Neuronal stem cell (in vitro differentiated cells): ENCODE measurements at regions not wholly inside any gene's neighbourhood (a gene's known extent, or its start where the extent isn't known, plus 50 kb on each side); places are given as distances from the start of the nearest gene placed in this dataset.

Source experiments
- DNase-seq: peaks from one replicate; pipeline ENCODE4 v3.0.0-alpha.2; 2013; ENCODE audit warnings: low spot score
- H2AFZ ChIP-seq: one replicate; pipeline ENCODE4 v1.6.1; 2013; ENCODE audit warnings: mild to moderate bottlenecking, low read length, inconsistent platforms
- H2AK5ac ChIP-seq: 2 replicates; pipeline ENCODE4 v1.6.1; 2013; ENCODE audit warnings: low read depth, mild to moderate bottlenecking, inconsistent platforms, low read length, moderate library complexity, mixed read lengths
- H2BK120ac ChIP-seq: 2 replicates; pipeline ENCODE4 v1.6.1; 2013; ENCODE audit warnings: low read depth, mild to moderate bottlenecking, inconsistent platforms, low read length, moderate library complexity, mixed read lengths
- H2BK12ac ChIP-seq: one replicate; pipeline ENCODE4 v1.6.1; 2013; ENCODE audit warnings: low read length, inconsistent platforms
- H2BK15ac ChIP-seq: 2 replicates; pipeline ENCODE4 v1.6.1; 2013; ENCODE audit warnings: mild to moderate bottlenecking, low read length, inconsistent platforms, mixed read lengths
- H2BK5ac ChIP-seq: one replicate; pipeline ENCODE4 v1.6.1; 2013; ENCODE audit warnings: inconsistent platforms, mild to moderate bottlenecking, low read length, moderate library complexity
- H3K14ac ChIP-seq: one replicate; pipeline ENCODE4 v1.6.1; 2013; ENCODE audit warnings: low read length, inconsistent platforms
- H3K18ac ChIP-seq: 2 replicates; pipeline ENCODE4 v1.6.1; 2013; ENCODE audit warnings: low read length, inconsistent platforms
- H3K23ac ChIP-seq: 2 replicates; pipeline ENCODE4 v1.6.1; 2013; ENCODE audit warnings: low read depth, mild to moderate bottlenecking, mixed read lengths, low read length, inconsistent platforms; ENCODE audit not compliant: poor library complexity
- H3K27ac ChIP-seq: replicated peaks from 3 replicates; pipeline ENCODE4 v1.5.1; 2013; ENCODE audit warnings: low read length, inconsistent platforms
- H3K27me3 ChIP-seq, 3 experiments: 2 replicates each; pipeline ENCODE4 v1.6.1; 2013; ENCODE audit warnings: low read length in 3 of 3, mild to moderate bottlenecking in 2 of 3, inconsistent platforms in 1 of 3, low read depth in 1 of 3, mixed read lengths in 1 of 3, moderate library complexity in 1 of 3; ENCODE audit not compliant: control insufficient read depth in 3 of 3, insufficient read depth in 3 of 3
- H3K36me3 ChIP-seq, 2 donors: replicated peaks in 1 of 2; 2 replicates each; pipeline ENCODE4 v1.6.1; 2013; ENCODE audit warnings: low read length in 2 of 2; ENCODE audit not compliant: control insufficient read depth in 2 of 2, insufficient read depth in 2 of 2
- H3K4ac ChIP-seq: 2 replicates; pipeline ENCODE4 v1.6.1; 2013; ENCODE audit warnings: inconsistent platforms, mild to moderate bottlenecking, low read length, moderate library complexity
- H3K4me1 ChIP-seq, 2 donors: 1 replicate in 1 of 2; 2 replicates in 1 of 2; pipeline ENCODE4 v1.6.1; 2013; ENCODE audit warnings: low read length in 2 of 2, low read depth in 1 of 2; ENCODE audit not compliant: control insufficient read depth in 2 of 2, insufficient read depth in 1 of 2
- H3K4me2 ChIP-seq: one replicate; pipeline ENCODE4 v1.6.1; 2013; ENCODE audit warnings: mild to moderate bottlenecking, low read length, inconsistent platforms; ENCODE audit not compliant: insufficient read depth, poor library complexity, severe bottlenecking
- H3K4me3 ChIP-seq, 2 donors: 2 replicates each; pipeline ENCODE4 v1.5.1; 2013; ENCODE audit warnings: low read length in 2 of 2, mild to moderate bottlenecking in 2 of 2, inconsistent platforms in 1 of 2, moderate library complexity in 1 of 2
- H3K79me1 ChIP-seq: one replicate; pipeline ENCODE4 v1.6.1; 2013; ENCODE audit warnings: low read depth, mild to moderate bottlenecking, inconsistent platforms, low read length, moderate library complexity
- H3K9ac ChIP-seq: one replicate; pipeline ENCODE4 v1.6.1; 2013; ENCODE audit warnings: mild to moderate bottlenecking, low read depth, low read length, inconsistent platforms; ENCODE audit not compliant: poor library complexity
- H3K9me3 ChIP-seq, 2 donors: replicated peaks in 1 of 2; 2 replicates each; pipeline versions ENCODE3 to v1.6.1; 2013; ENCODE audit warnings: low read length in 2 of 2, mild to moderate bottlenecking in 2 of 2, inconsistent platforms in 1 of 2, low read depth in 1 of 2, mixed read lengths in 1 of 2, moderate library complexity in 1 of 2; ENCODE audit not compliant: control insufficient read depth in 2 of 2, insufficient read depth in 1 of 2
- H4K8ac ChIP-seq: one replicate; pipeline ENCODE4 v1.6.1; 2013; ENCODE audit warnings: low read depth, mild to moderate bottlenecking, inconsistent platforms, low read length, moderate library complexity
- H4K91ac ChIP-seq: one replicate; pipeline ENCODE4 v1.6.1; 2013; ENCODE audit warnings: low read length, low read depth, mild to moderate bottlenecking, inconsistent platforms; ENCODE audit not compliant: poor library complexity
- WGBS, 2 donors: extraction: QIAGEN DNeasy Blood & Tissue Kit; methylation state at CpG; one replicate each; pipeline ENCODE4 v1.1.7; 2013; ENCODE audit warnings: missing lambda C conversion rate in 2 of 2, mixed read lengths in 1 of 2; ENCODE audit not compliant: insufficient read length in 2 of 2, insufficient replicate concordance in 1 of 2; ENCODE audit errors: extremely low coverage in 2 of 2; 5-methylcytosine and 5-hydroxymethylcytosine counted together

DNA sequence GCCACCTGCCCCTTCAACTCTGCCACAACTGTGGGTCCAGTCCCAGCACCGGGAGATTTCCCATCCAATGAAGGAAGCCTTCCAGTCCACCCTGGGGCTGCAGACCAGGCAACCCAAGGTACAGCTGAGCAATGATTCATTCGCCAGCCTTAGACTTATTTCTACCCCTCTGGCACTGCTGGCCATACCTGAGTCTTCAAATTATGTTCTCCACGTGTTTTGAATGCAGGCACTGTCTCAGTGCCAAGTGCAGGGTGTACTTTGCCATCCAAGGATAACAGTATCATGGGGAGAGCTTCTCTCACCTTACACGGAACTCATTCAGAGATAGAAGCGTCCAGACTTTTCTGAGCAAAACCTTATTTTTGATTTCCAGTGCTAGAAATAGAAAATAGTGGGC is 175.6 kb downstream of the ZFP64 start:
- no peak overlapping the region for H3K23ac ChIP-seq
- H3K4ac ChIP-seq = no peak overlapping the region
- peaks cover 6% of the 10 kb centered on the region in 2 donors for H3K4me1 ChIP-seq
- no peak overlapping the region for H2BK120ac ChIP-seq
- H4K91ac ChIP-seq = no peak overlapping the region
- H3K9me3 ChIP-seq = peaks cover 0 to 5% of the 10 kb centered on the region in 2 donors
- H2BK5ac ChIP-seq = no peak overlapping the region
- H2BK12ac ChIP-seq = no peak overlapping the region
- H2AK5ac ChIP-seq = no peak overlapping the region
- H2AFZ ChIP-seq = no peak overlapping the region
- H3K27me3 ChIP-seq = no peaks in the 10 kb centered on the region
- no peak overlapping the region for H2BK15ac ChIP-seq
- no peak overlapping the region for H3K27ac ChIP-seq
- H3K4me2 ChIP-seq = no peak overlapping the region
- no peak overlapping the region for H3K14ac ChIP-seq
- WGBS, 2 donors = no CpG with 5 or more reads among the region's 5 CpGs
- no peaks in the 10 kb centered on the region for H3K79me1 ChIP-seq
- no peak overlapping the region for H3K9ac ChIP-seq
- DNase-seq = no peak
- no peak overlapping the region for H3K18ac ChIP-seq
- no peaks in the 10 kb centered on the region for H3K36me3 ChIP-seq
- H4K8ac ChIP-seq = no peak overlapping the region
- H3K4me3 ChIP-seq = no peak overlapping the region

DNA sequence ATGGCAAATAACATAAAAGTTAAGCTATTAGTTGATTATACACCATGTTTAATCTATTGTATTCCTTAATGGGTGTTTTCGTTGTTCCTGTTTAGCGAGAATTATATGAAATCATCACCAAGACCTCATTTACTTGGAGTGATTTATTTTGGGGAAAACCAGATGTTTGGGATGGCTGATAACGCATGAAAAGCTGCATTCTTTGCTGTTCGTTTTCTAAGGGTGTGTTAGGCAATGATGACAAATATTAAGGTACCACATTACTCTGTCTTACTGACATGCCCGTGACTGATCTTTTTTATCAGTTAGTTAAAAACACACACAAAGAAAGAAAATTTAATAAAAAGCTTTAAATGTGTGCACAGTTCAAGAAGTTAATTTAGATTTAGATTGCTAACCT is 176.4 kb downstream of the ZFP64 start:
- no CpG with 5 or more reads among the region's 5 CpGs for WGBS, 2 donors
- no peak overlapping the region for H3K9ac ChIP-seq
- H2BK5ac ChIP-seq = no peak overlapping the region

DNA sequence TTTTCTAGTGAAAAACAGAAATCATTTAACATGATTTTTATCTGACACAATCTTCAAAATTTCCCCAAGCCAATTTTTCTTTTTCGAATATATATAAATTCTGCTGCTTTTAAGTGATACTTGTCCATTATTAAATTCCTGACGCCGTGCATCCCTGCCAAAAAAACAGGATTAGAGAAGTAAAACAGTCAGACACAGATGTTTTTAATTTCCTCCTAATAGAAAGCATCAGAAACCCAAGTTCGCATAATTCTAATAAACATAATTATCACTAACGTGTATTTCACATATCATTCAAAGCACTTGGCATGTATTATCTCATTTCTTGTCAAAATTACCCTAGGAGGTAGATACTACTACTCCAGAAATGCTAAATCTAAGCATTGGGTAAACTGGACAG is 179.5 kb downstream of the ZFP64 start:
- Histone ChIP-seq H3K18ac (no peak overlapping the region), H3K79me1 (no peaks in the 10 kb centered on the region), H2BK15ac (no peak overlapping the region), H4K91ac (no peak overlapping the region), H3K14ac (no peak overlapping the region), H2AFZ (no peak overlapping the region), H2BK12ac (no peak overlapping the region), H2BK120ac (no peak overlapping the region), H3K27ac (no peak overlapping the region), H3K4me3 (no peak overlapping the region), H3K9me3 (peaks cover 0 to 5% of the 10 kb centered on the region in 2 donors), H3K4me1 (peaks cover 2 to 9% of the 10 kb centered on the region in 2 donors), H3K36me3 (no peaks in the 10 kb centered on the region), H3K23ac (no peak overlapping the region), H3K9ac (no peak overlapping the region), H3K4ac (no peak overlapping the region), H2AK5ac (no peak overlapping the region), H3K27me3 (no peaks in the 10 kb centered on the region), H4K8ac (no peak overlapping the region), H2BK5ac (no peak overlapping the region), H3K4me2 (no peak overlapping the region)
- DNase-seq = no peak
- no CpG with 5 or more reads among the region's 5 CpGs for WGBS, 2 donors

More for the DNA sequence above, 176.4 kb downstream of the ZFP64 start:
- Histone ChIP-seq H3K4ac (no peak overlapping the region), H2BK12ac (no peak overlapping the region), H3K9me3 (peaks cover 0 to 5% of the 10 kb centered on the region in 2 donors), H3K14ac (no peak overlapping the region), H3K4me2 (no peak overlapping the region), H3K4me3 (no peak overlapping the region), H4K8ac (no peak overlapping the region), H2BK15ac (no peak overlapping the region), H2BK120ac (no peak overlapping the region), H3K27ac (no peak overlapping the region), H3K79me1 (no peaks in the 10 kb centered on the region), H3K23ac (no peak overlapping the region), H3K27me3 (no peaks in the 10 kb centered on the region), H4K91ac (no peak overlapping the region), H2AK5ac (no peak overlapping the region), H2AFZ (no peak overlapping the region), H3K36me3 (no peaks in the 10 kb centered on the region), H3K4me1 (peaks cover 2 to 9% of the 10 kb centered on the region in 2 donors), H3K18ac (no peak overlapping the region)
- no peak for DNase-seq

- no peak overlapping the region for H3K18ac ChIP-seq
- no peak overlapping the region for H3K23ac ChIP-seq
- H3K4me1 ChIP-seq = peaks cover 2 to 9% of the 10 kb centered on the region in 2 donors
- no peaks in the 10 kb centered on the region for H3K79me1 ChIP-seq
- H3K9ac ChIP-seq = no peak overlapping the region
- H3K9me3 ChIP-seq = peaks cover 0 to 5% of the 10 kb centered on the region in 2 donors
- H3K36me3 ChIP-seq = no peaks in the 10 kb centered on the region
- no peak for DNase-seq
- H2AK5ac ChIP-seq = no peak overlapping the region
- H3K4ac ChIP-seq = no peak overlapping the region
- H3K4me2 ChIP-seq = no peak overlapping the region
- no peak overlapping the region for H4K8ac ChIP-seq
- no CpG with 5 or more reads among the region's 3 CpGs for WGBS, 2 donors
- no peak overlapping the region for H2BK15ac ChIP-seq
- no peak overlapping the region for H2BK12ac ChIP-seq
- no peak overlapping the region for H4K91ac ChIP-seq
- no peak overlapping the region for H2BK5ac ChIP-seq
- no peak overlapping the region for H3K14ac ChIP-seq
- no peak overlapping the region for H2AFZ ChIP-seq
- no peak overlapping the region for H3K27ac ChIP-seq
- no peaks in the 10 kb centered on the region for H3K27me3 ChIP-seq
- H2BK120ac ChIP-seq = no peak overlapping the region
- no peak overlapping the region for H3K4me3 ChIP-seq
These were observed 180.5 kb downstream of the ZFP64 start for GRCh38 chr20:52011093-52011492.
